DOHH2 (cell line): ENCODE measurements at regions not wholly inside any gene's neighbourhood (a gene's known extent, or its start where the extent isn't known, plus 50 kb on each side); places are given as distances from the start of the nearest gene placed in this dataset.

Source experiments
- H3F3A ChIP-seq: fragments of 200-600 bp; sonication (generic), shearing (Covaris generic); 2 replicates; pipeline ENCODE4 v1.6.0; 2016; ENCODE audit warnings: antibody characterized with exemption, mild to moderate bottlenecking; ENCODE audit not compliant: control insufficient read depth, insufficient read depth
- H3K27ac ChIP-seq: fragments of 200-600 bp; sonication (generic); 2 replicates; pipeline ENCODE4 v1.5.1; 2014; ENCODE audit warnings: low read depth, mild to moderate bottlenecking, low read length, moderate library complexity
- H3K27me3 ChIP-seq: fragments of 200-600 bp; sonication (generic); 2 replicates; pipeline ENCODE4 v1.6.1; 2014; ENCODE audit warnings: mild to moderate bottlenecking, low read length, mixed read lengths; ENCODE audit not compliant: control insufficient read depth
- H3K36me3 ChIP-seq: fragments of 200-600 bp; sonication (generic); 2 replicates; pipeline ENCODE4 v1.6.1; 2014; ENCODE audit warnings: mild to moderate bottlenecking, low read length, moderate library complexity, mixed read lengths; ENCODE audit not compliant: control insufficient read depth
- H3K4me1 ChIP-seq: fragments of 200-600 bp; sonication (generic); 2 replicates; pipeline ENCODE4 v1.6.1; 2014; ENCODE audit warnings: mild to moderate bottlenecking, low read length, mixed read lengths; ENCODE audit not compliant: control insufficient read depth
- H3K4me2 ChIP-seq: fragments of 200-600 bp; sonication (generic); 2 replicates; pipeline ENCODE4 v1.6.0; 2014; ENCODE audit warnings: mild to moderate bottlenecking, low read length, moderate library complexity
- H3K4me3 ChIP-seq: fragments of 200-600 bp; sonication (generic); 2 replicates; pipeline ENCODE4 v1.5.1; 2014; ENCODE audit warnings: mild to moderate bottlenecking, low read length, mixed read lengths
- H3K79me2 ChIP-seq: fragments of 200-600 bp; sonication (generic); 2 replicates; pipeline ENCODE4 v1.6.1; 2014; ENCODE audit warnings: mild to moderate bottlenecking, low read length, mixed read lengths; ENCODE audit not compliant: control insufficient read depth
- H3K9me2 ChIP-seq: fragments of 200-600 bp; sonication (generic); replicated peaks from 2 replicates; pipeline ENCODE4 v1.6.1; 2014; ENCODE audit warnings: mild to moderate bottlenecking, low read length, mixed read lengths; ENCODE audit not compliant: control insufficient read depth
- H3K9me3 ChIP-seq: fragments of 200-600 bp; sonication (generic); 2 replicates; pipeline ENCODE4 v1.6.1; 2014; ENCODE audit warnings: antibody characterized with exemption, low read length, mixed read lengths; ENCODE audit not compliant: control insufficient read depth, insufficient read depth
- H4K20me1 ChIP-seq: fragments of 200-600 bp; sonication (generic); 2 replicates; pipeline ENCODE4 v1.6.0; 2014; ENCODE audit warnings: low read depth, mild to moderate bottlenecking, antibody characterized with exemption, low read length, moderate library complexity; ENCODE audit not compliant: control insufficient read depth, insufficient read depth
- EZH2phosphoT487 ChIP-seq: fragments of 200-600 bp; sonication (generic); IDR thresholded peaks from 2 replicates; pipeline ENCODE4 v1.6.1; 2017; ENCODE audit warnings: borderline replicate concordance, mild to moderate bottlenecking, antibody characterized with exemption, low read length, moderate library complexity, mixed read lengths
- TF ChIP-seq, protein P1 (sequence below): fragments of 200-600 bp; sonication (generic); IDR thresholded peaks from one replicate; pipeline ENCODE4 v1.5.1; 2014; ENCODE audit warnings: antibody characterized with exemption, mild to moderate bottlenecking, low read depth, low read length; ENCODE audit not compliant: poor library complexity, severe bottlenecking

DNA sequence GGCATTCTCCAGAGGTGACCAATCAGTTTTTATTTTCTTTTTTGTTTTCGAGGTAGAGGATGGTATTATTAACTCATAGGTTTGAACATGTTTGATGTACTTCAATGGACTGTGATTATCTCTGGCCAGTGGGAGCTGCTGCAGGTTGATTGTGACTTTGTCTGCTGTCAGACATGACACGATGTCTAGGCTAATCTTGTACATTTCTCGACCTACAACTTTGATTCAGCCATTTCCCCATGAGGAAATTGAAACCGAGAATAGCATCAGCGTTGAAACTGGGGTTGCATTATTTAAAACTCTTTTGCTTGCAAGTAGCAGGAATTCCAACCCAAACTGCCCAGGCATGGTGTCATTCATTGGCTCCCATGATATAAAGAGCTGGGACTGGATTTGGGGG lies 218.9 kb downstream of the CDH26 start:
- Histone ChIP-seq H3K27ac (no peak overlapping the region), H3K79me2 (no peaks in the 10 kb centered on the region), H3K9me2 (no peaks in the 10 kb centered on the region), H3K4me3 (no peak overlapping the region), H3F3A (no peaks in the 10 kb centered on the region), H3K4me2 (no peak overlapping the region), H4K20me1 (no peaks in the 10 kb centered on the region), H3K9me3 (no peaks in the 10 kb centered on the region), H3K36me3 (no peaks in the 10 kb centered on the region), H3K27me3 (no peaks in the 10 kb centered on the region), H3K4me1 (no peaks in the 10 kb centered on the region)
- TF ChIP-seq, protein P1, sequence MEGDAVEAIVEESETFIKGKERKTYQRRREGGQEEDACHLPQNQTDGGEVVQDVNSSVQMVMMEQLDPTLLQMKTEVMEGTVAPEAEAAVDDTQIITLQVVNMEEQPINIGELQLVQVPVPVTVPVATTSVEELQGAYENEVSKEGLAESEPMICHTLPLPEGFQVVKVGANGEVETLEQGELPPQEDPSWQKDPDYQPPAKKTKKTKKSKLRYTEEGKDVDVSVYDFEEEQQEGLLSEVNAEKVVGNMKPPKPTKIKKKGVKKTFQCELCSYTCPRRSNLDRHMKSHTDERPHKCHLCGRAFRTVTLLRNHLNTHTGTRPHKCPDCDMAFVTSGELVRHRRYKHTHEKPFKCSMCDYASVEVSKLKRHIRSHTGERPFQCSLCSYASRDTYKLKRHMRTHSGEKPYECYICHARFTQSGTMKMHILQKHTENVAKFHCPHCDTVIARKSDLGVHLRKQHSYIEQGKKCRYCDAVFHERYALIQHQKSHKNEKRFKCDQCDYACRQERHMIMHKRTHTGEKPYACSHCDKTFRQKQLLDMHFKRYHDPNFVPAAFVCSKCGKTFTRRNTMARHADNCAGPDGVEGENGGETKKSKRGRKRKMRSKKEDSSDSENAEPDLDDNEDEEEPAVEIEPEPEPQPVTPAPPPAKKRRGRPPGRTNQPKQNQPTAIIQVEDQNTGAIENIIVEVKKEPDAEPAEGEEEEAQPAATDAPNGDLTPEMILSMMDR = no peak
- TF ChIP-seq EZH2phosphoT487 = no peak

DNA sequence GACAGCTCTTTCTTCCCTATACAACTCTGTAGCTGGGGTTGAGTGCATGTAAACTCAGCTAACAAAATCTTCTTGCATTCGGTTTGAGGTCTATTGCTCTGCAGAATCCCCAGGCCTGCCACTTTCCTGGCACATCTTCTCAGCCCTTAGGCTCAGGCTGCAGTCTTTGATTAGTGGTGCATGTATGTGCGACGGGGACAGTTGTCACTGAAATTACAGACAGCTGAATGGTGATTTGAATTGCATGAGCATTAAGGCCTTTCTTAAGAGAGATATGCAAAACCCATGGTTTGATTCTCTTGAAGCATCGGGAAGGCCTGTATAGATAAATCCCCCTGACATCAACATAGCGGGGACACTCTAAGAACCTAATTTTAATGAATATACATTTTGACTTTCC lies 222.8 kb downstream of the CDH26 start:
- Histone ChIP-seq H3K36me3 (no peaks in the 10 kb centered on the region), H3K4me1 (no peaks in the 10 kb centered on the region), H3K4me3 (no peak overlapping the region), H3K9me3 (no peaks in the 10 kb centered on the region), H4K20me1 (no peaks in the 10 kb centered on the region), H3F3A (no peaks in the 10 kb centered on the region), H3K27ac (no peak overlapping the region), H3K79me2 (no peaks in the 10 kb centered on the region), H3K9me2 (no peaks in the 10 kb centered on the region), H3K27me3 (no peaks in the 10 kb centered on the region), H3K4me2 (no peak overlapping the region)
- TF ChIP-seq EZH2phosphoT487 = no peak
- TF ChIP-seq, protein P1 = no peak

DNA sequence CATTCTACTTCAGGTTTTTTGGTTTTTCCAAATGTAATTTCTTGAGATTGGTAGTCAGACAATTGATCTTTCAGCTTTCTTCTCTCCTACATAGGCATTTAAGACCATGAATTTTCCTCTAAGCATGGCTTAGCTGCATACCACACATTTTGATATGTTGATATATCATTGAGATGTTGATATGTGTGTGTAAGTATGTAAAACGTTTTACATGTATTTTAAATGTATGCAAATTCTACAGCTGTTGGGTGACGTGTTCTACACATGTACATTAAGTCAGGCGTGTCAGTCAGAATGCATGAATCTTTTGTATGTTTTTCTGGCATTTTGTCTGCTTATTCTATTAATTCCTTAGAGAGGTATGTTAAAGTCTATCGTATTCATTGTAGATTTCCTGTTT lies 228.2 kb downstream of the CDH26 start:
- no peaks in the 10 kb centered on the region for H3K36me3 ChIP-seq
- H3K27me3 ChIP-seq = no peaks in the 10 kb centered on the region
- no peak overlapping the region for H3K27ac ChIP-seq
- no peaks in the 10 kb centered on the region for H4K20me1 ChIP-seq
- TF ChIP-seq EZH2phosphoT487 = no peak
- TF ChIP-seq, protein P1 = no peak
- H3K4me2 ChIP-seq = no peak overlapping the region
- no peaks in the 10 kb centered on the region for H3K9me3 ChIP-seq
- H3K4me3 ChIP-seq = no peak overlapping the region
- H3F3A ChIP-seq = no peaks in the 10 kb centered on the region
- H3K79me2 ChIP-seq = no peaks in the 10 kb centered on the region
- H3K9me2 ChIP-seq = no peaks in the 10 kb centered on the region
- H3K4me1 ChIP-seq = no peaks in the 10 kb centered on the region

DNA sequence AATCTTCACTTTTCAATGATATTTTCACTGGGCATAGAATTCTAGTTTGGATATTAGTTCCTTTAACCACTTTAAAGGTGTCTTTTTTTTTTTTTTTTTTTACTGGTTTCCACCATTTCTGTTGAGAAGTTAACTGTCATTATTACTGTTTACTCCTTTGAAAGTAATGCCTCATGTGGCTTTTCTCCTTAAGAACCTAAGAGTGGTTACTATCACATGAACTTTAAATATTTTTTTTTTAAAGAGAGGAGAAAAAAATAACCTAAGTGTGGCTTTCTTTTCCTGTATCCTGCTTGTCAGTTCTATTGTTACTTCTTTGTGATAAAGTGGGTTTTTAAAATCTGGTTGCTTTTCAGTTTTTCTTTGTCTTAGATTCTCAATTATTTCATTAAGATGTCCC lies 229.5 kb downstream of the CDH26 start:
- no peaks in the 10 kb centered on the region for H4K20me1 ChIP-seq
- no peaks in the 10 kb centered on the region for H3K36me3 ChIP-seq
- H3K27me3 ChIP-seq = no peaks in the 10 kb centered on the region
- TF ChIP-seq, protein P1 = no peak
- no peak for TF ChIP-seq EZH2phosphoT487
- H3K79me2 ChIP-seq = no peaks in the 10 kb centered on the region
- no peaks in the 10 kb centered on the region for H3K9me3 ChIP-seq
- no peak overlapping the region for H3K27ac ChIP-seq
- H3K4me1 ChIP-seq = no peaks in the 10 kb centered on the region
- H3F3A ChIP-seq = no peaks in the 10 kb centered on the region
- no peak overlapping the region for H3K4me2 ChIP-seq
- no peak overlapping the region for H3K4me3 ChIP-seq
- no peaks in the 10 kb centered on the region for H3K9me2 ChIP-seq
